Islet precursor cell (in vitro differentiated cells): ENCODE measurements at regions not wholly inside any gene's neighbourhood (a gene's known extent, or its start where the extent isn't known, plus 50 kb on each side); places are given as distances from the start of the nearest gene placed in this dataset.

Source experiments
- DNase-seq: peaks from one replicate; pipeline ENCODE4 v3.0.0-alpha.2; 2018

DNA sequence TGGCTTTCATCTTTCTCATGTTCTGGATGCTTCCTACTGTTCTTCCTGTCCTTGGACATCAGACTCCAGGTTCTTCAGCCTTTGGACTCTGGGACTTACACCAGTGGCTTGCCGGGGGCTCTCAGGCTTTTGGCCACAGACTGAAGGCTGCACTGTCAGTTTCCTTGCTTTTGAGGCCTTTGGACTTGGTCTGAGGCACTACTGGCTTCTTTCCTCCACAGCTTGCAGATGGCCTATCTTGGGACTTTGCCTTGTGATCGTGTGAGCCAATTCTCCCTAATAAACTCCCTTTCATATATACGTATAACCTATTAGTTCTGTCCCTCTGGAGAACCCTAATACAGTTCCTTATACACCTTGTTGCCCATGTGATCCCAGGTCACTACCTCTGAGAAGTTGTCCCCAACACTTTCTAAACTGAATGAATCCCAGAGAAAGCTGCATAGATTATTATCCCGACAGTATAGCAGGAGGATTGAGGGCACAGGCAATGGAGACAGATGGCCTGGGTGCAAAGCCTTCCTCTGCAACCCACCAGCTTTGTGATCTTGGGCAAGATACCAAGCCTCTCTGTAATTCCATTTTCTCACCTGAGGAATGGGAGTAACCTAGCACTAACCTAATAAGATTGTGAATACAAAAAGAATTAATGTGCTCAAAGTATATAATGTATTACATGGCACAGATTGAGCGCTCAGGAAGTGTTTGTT lies 449.6 kb upstream of the BRINP1 start:
- no peak for DNase-seq

DNA sequence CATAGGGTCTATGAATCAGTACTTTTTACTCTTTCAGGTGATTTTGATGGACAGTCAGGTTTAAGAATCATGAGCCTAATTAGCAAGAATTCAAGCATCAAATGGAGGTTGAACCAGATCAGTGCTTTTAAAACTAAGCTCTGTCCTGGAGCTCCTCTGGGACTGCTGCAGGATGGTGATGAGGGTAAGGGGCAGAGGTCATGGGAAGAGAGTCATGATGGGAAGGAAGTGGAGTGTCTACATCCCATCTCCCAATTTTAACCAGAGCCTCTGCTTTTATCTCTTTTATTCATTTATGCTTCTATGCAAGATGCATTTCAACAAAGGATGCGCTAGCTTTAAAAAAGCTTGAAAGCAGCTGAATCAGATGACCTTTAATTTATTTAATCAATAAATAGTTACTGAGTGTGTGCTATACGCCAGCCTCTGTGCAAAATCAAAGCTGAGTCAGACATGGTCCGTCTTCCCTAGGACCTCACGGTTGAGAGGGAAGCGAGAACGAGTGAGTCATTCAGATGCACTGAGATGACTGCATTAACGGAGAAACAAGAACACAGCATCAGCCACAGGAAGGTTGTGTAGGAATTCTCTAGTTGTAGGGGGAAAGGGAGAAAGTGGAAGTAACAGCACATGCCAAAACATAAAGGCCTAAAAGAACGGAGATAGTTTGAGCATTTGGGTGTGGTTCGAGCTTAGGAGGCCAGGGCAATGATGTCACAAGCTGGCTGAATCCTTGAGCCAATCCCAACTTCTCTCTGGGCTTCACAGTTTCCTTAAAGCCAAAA lies 441.6 kb upstream of the BRINP1 start:
- DNase-seq: peak; percentile 55

DNA sequence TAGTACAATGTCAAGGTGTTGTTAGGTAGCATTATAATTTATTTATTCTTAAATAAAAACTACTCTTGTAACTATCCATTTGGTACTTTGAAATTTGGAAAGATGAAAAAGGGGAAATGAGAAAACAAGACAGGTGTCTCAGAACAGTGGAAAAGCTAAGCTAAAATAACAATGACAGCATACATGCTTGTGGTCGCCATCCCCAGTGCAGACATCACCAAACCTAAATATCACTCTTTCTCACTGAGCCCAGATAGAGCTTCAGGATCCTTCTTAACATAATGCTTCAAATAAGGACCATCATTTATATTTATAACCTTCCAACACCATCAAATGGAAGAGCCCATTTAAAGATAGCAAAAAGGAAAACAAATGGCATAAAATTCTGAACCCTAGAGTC lies 434.4 kb upstream of the BRINP1 start:
- no peak for DNase-seq

DNA sequence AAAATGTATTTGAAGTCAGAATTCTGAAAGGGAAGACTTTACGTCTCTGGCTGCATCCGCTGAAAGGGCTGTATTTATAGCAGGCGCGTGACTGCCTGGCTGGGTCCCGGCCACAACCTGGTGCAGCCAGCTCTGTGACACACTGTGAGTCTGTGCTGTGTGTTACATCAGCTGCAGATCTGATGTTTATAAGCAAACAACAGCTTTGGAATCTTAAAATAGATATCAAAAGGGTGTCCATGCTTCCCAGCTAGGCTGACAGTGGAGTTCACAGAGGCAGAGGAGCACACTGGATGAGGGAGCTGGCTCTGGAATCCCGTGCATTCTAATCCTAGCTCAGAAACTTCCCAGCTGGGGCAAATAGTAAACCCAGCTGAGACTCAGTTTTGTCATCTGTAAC lies 433.4 kb upstream of the BRINP1 start:
- peak; percentile 52 for DNase-seq

DNA sequence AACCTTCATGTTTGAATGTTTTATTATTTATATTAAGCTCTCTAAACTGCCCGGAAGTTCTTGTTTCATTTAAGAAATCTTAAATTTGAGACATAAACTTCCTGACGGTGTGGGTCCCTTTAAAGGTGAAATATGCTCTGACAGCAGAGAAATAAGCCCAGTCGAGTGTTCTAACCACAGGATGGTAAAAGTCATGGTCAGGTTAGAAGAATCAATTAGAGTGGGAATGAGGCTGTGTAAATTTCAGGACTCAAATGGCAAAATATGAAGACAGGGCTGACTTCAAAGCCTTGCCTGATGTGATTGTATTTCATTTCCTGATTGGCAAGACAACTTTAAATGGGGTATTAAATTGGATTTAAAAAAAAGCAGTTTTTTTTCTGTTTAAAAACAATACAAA lies 432.9 kb upstream of the BRINP1 start:
- DNase-seq: no peak

DNA sequence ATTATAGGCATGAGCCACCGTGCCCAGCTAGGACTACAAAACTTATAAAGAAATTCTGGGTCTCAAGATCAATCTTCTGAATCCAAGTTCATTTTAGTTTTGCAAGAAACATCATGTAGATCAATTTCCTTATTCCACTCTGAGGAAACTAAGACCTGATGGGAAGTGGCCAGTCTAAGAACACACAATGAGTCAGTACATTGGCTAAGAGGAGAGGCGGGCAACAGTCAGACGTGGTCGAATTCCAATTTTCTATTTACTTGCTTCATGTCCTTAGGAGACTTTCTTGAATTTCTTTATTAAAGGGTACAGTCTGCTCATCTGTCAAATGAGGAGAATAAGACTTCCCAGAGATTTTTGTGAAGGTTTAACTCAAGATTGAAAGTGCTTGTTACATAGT lies 432.1 kb upstream of the BRINP1 start:
- no peak for DNase-seq

DNA sequence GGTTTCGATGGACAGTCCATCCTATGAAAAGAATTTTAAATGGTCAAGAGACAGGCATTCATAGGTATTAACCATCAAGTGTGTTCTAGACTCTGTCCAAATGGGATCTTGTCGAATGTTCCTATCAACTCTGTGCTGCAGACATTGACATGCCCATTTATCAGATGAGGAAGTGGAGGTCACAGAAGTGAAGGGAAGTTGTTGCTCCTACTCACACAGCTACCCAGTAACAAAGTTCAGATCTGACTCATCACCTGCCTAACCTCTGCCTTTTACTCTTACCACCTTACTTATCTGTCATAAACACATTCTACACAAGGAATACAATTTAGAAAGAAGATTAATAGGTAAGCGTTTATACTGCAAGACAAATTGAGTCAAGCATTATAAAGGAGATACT lies 426.2 kb upstream of the BRINP1 start:
- no peak for DNase-seq

DNA sequence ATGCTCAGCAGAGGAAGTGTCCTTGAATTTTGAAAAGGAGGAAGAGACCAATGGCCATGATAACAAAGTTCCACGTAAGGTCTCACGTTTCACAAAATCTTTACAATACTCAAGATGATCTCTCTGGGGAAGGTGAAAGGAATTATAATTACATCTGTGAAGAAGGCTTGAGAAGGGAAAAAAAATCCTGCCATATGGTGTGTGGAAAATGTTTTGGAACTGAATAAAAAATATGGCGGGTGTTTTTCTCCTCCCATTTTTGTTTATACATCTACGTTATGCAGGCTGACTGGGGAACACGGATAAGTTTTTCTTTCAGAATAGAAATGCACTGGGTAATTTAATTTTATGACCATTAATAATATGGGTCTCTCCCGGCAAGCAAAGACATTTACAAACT lies 425.6 kb upstream of the BRINP1 start:
- DNase-seq: no peak

DNA sequence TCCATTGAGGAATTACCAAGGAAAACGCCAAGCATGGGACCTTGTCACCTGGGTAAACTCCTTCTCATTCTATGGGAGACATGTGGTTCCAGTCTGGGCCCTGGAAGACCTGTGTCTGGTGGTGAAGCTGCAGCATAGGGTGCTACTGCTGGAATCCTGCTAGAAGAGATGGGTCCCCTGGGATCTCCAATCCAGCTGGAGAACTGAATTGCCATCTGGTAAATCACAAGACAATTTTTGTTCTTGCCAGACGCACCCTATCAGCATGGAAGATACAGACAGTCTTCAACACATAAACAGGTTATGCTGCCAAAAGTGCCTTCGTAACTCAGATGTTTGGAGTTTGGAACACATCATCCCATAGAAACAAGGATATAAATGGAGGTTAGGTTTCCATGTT lies 424.0 kb upstream of the BRINP1 start:
- DNase-seq: no peak

DNA sequence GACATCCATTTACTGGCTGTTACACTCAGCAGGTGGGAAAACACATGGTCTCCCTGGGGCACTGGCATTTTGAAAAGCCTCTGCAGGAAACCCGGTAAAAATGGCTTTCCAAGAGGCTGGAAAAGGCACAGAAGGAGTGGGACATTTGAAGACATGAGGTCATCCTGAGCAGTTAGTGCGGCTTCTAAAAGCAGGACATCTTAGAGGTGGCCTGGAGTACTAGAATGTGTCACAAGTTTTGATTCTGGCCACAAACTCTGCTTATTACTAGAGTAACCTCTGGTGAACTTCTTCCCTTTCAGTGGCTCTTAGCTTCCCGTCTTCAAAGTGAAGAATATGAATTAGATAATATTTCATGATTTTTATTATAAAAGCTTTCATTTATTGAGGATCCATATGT lies 423.0 kb upstream of the BRINP1 start:
- no peak for DNase-seq

DNA sequence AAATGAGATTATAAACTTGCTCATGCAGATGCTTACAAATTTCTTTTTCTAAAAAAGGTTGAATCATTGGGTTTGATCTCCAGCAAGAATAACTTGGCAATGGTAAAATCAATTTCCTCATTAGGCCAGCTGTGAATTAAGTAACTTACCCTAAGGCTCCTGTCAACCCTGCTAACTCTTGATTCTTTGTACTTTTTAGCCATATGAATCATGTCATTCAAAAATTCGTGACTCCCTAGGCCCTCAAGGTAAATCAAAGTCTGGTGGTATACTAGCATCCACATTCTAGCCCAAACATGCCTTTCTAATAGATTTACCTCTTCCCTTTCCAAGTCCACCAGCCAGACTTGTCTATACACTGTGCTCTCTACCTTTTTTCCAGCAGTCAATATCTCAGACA lies 420.8 kb upstream of the BRINP1 start:
- DNase-seq: no peak

DNA sequence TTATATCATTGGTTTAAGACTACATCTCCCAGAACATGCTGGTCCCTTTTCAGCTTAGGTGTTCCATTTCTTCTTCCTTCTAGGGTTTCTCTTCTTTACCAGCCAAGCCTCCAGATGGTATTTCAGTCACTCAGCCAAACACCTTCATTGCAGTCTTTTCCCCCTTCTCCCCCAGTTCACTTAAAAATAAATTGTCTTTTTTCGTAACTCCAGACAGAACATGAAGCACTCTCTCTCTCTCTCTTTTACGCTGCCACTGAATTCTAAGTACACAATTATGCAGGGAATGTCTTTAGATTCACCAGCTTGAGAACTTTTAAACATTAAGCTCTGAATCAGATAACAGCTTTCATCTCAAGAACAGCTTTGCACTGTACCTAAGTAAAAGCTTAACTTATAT lies 419.7 kb upstream of the BRINP1 start:
- no peak for DNase-seq

DNA sequence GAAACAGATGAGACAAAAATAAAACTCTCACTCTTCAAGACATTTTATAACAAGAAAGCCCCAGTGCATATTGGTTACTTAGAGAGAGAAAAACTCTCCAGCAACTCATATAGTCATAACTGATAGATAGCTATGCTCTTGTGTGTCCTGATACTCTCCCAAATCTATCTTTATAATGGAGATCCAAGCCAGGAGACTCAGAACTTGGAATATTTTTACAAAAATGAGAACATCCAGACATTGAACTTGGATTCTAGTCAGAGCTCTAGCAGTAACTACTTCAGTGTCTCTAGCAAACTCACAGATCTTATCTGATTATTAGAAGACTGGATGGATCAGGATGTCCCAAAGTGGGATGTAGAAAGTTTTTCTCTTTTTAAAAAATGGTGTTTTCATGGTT lies 412.7 kb upstream of the BRINP1 start:
- DNase-seq: no peak

DNA sequence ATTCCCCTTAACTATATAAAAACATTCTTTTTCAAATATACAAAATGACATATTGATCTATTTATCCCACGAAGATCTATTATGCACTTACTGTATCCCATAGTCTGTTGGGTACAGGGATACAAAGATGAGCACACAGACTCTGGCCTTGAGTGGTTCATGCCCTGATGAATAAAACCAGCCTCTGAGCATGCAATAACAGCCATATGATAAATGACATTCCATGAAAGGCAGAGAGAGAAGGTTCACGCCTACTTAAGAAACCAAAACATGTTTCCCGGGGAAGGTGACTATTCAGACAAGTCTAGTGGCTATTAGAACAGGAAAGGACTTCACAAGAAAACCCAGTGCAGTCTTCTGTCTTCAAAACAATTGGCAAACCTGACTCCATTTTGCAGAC lies 406.2 kb upstream of the BRINP1 start:
- DNase-seq: no peak

DNA sequence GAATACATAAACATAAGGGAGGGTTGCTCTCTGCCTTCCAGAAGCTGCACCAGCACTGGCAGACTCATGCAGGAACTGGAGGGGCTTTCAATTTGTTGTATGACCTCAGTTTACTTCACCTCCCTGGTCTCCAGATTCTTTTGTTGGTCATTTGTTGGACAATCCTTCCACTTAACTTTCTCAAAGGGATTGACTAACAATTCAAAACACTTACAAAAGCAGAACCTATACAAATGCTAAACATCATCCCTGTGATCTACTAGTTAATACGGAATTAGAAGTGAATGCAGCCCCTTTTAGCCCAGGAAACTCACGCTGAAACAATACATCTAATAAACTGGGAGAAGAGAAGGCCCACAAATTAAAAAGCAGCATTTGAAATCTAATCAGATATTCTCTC lies 404.6 kb upstream of the BRINP1 start:
- no peak for DNase-seq

DNA sequence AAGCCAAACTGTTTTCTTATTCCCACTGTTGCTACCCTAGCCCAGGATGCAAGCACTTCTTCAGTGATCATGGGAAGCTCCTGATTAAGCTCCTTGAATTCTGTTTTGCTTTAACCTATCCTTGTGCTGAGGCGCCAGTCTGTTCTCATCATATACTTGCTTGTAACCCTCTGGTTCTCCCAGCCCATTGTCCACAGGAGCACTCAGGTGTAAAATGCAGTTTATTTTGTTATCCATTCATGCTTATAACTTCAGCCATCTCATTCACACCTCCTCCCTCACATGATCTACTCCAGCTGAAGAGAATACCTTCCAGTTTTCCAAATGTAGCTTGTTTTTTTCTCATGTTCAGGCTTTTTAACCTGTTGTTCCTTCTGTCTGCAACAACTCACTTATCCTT lies 402.1 kb upstream of the BRINP1 start:
- DNase-seq: no peak

DNA sequence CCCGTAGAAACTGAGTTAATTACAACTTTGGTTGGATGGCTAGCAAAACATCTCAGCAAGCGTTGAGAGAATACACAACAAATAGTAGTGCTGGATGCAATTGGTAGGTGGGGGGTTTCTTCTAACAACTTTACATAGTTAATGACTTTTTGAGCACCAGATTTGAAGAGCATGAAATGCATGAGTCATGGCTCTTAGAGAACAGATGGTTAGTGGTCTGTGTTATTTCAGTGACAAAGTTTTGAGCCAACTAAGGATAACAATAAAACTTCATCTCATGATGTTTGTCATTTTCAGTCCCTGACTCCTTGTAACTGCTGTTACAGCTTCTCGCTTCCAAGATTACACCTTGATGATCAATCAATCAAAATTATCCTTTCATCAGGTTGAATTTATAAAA lies 399.0 kb upstream of the BRINP1 start:
- no peak for DNase-seq

DNA sequence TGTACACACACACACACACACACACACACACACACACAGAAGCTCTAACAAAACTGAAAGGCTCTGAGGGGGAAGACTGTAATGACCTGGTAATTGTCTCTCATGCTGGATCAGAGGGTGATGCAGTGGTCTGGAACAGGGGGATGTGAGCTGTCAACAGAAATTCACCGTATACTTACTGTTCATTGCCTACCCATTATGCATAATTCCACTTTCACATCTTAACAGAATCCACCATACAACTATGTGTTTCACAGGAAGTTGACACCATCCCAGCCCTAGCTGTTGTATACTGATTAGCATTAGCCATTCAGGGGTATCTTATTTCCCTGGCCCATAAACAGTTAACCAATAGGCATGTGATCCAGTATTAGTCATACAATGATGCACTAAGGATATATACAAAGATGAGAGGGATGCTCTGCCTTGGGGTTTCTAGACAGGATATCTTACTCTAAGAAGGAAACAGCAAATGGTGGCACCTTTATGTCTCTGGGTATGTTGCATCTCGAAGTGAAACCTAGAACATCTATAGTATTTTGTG lies 396.5 kb upstream of the BRINP1 start:
- no peak for DNase-seq

DNA sequence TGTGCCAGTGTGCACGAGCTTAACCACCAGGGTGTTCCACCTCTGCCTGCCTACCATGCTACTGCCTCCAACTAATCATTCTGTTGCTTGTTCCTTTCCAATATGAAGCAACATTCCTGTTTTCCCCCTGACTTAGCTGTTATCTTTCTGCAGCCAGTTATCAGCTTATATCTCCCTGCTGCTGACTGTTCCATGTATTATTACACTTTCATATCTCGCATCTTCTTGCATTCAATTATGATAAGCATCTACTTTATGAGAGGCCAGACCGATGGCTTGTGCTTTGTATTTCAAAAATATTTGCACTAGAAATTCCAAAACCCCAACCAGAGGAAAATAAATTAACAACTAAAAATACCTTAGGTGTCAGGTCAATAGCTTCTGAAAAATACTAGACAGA lies 394.0 kb upstream of the BRINP1 start:
- DNase-seq: no peak

DNA sequence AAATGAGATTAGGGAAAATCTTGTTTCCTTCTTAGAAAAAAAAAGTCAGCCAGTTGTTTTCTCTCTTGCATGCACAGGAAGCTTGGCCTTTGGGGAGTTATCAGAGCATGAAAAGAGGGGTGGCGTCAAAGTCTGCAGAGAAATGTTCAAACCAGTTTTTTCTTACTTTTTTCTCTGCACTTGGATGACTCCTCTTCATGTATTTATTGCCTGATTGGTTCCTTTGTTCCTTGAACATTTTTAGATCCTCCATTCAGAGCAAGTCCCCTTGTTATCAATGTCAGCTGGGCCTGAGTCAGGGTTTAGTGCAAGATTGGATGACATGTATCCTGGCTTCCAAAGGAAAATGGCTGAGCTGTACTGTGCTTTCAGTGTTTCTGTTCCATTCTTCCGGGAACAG lies 392.6 kb upstream of the BRINP1 start:
- DNase-seq: no peak

DNA sequence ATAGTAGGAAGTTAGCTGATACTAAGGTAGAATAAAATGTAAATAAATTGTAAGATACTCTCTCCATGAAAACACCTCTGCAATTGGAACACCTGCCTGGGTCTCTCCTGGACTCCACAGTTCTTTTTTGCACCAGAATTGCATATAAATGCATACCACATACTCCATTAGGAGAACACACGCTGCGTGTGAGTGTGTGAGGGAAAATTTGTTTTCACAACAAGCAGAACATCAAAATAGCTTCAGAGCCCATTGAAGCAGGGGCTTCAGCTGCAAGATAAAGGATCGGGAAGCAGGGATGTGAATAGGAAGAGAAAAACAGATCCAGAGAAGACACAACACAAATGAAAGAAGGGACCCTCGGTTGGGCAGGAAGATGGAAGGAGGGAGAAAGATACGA lies 389.8 kb upstream of the BRINP1 start:
- no peak for DNase-seq

DNA sequence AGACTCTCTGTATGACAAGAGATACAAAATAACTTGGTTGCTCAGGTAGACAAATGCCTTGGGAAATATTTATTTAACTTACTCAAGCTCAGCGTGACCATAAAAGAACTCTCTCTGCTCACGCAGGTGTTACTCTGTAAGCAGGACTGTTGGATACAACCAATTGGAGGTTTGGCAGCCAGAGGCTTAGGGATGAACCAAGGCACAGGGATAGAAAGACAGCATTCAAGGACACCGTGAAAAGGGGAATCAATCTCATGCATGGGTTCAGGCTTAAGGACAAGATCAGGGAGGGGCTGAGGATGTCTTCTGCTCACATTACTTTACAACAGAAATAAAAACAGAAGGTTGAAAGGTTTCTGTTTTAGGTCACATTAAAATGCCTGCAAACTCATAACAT lies 389.0 kb upstream of the BRINP1 start:
- DNase-seq: no peak

DNA sequence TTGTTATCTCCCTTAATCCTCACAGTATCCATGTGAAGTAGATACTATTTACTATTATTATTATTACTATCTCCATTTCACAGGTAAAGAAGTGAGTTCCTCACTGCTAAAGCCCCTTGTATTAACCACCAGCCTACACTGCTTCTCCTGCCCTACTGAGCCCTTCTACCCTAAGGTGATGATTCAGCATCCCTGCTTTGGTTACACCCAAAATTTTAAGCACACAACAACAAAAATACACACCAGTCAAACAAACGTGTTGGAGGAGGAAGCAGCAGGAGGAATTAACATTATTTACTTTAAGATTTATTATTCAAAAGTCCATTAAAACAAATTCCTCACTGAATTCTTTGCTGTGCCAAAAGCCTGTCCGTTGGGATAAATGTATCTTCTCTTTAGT lies 370.2 kb upstream of the BRINP1 start:
- no peak for DNase-seq
